Astrocyte (in vitro differentiated cells and primary cell): ENCODE measurements at regions not wholly inside any gene's neighbourhood (a gene's known extent, or its start where the extent isn't known, plus 50 kb on each side); places are given as distances from the start of the nearest gene placed in this dataset.

Source experiments
- CTCF ChIP-seq: IDR thresholded peaks from 2 replicates; pipeline ENCODE4 v1.5.1; 2011; ENCODE audit warnings: low read depth, mild to moderate bottlenecking, inconsistent platforms, low read length, moderate library complexity; ENCODE audit not compliant: insufficient read depth
- EZH2 ChIP-seq: IDR thresholded peaks from 2 replicates; pipeline ENCODE4 v1.6.1; 2012; ENCODE audit warnings: mild to moderate bottlenecking, low read length, inconsistent platforms; ENCODE audit not compliant: insufficient read depth

- TF ChIP-seq CTCF (no peak), EZH2 (no peak)
Measured at GRCh38 chr9:19701274-19701673, 87.6 kb downstream of the SLC24A2 start.
